AG04449 (cell line): ENCODE measurements at regions not wholly inside any gene's neighbourhood (a gene's known extent, or its start where the extent isn't known, plus 50 kb on each side); places are given as distances from the start of the nearest gene placed in this dataset.

Experiments used
- CTCF ChIA-PET: fragments of 350-600 bp; formaldehyde crosslinking; extraction: SDS; loops from one replicate; lab custom pipeline; 2021; ENCODE audit warnings: antibody characterized with exemption; lab: Yijun Ruan, JAX
- POLR2A ChIA-PET: fragments of 400-600, 350-600 bp; formaldehyde crosslinking; extraction: SDS; loops from one replicate; lab custom pipeline; 2020; ENCODE audit warnings: antibody characterized with exemption, inconsistent platforms; lab: Yijun Ruan, JAX
- DNase-seq: peaks from one replicate; pipeline ENCODE4 v3.0.0-alpha.2; 2010; ENCODE audit warnings: low read depth, low spot score
- H3K4me3 ChIP-seq: 2 replicates; pipeline ENCODE4 v1.5.1; 2011; ENCODE audit warnings: low read depth, mild to moderate bottlenecking, control low read depth, low read length
- CTCF ChIP-seq: IDR thresholded peaks from one replicate; pipeline ENCODE4 v1.5.1; 2011; ENCODE audit warnings: mild to moderate bottlenecking, moderate library complexity, low read length, control low read depth, inconsistent platforms; ENCODE audit not compliant: insufficient read depth; ENCODE audit errors: missing control alignments

GRCh38 chrX:45849261-45849862, 648.7 kb upstream of the DIPK2B start:
- TF ChIP-seq CTCF = peak; percentile 12
- ChIA-PET POLR2A (no interaction called here), CTCF (interaction anchor here (1.1 to 2.3 kb wide), 3 partner anchors 41 to 527 kb away, joined by 3 to 7 read pairs (median 6); no protein-coding TSS in a partner anchor)
- no peak for DNase-seq
- peak overlapping the region; percentile 77 for H3K4me3 ChIP-seq

GRCh38 chrX:45847961-45848360, 647.3 kb upstream of the DIPK2B start:
- H3K4me3 ChIP-seq = no peak overlapping the region
- ChIA-PET POLR2A (no interaction called here), CTCF (no interaction called here)
- TF ChIP-seq CTCF = no peak
- DNase-seq = no peak

GRCh38 chrX:45846328-45846727, 645.7 kb upstream of the DIPK2B start:
- no peak for TF ChIP-seq CTCF
- ChIA-PET POLR2A (no interaction called here), CTCF (no interaction called here)
- DNase-seq = no peak
- no peak overlapping the region for H3K4me3 ChIP-seq

GRCh38 chrX:45845142-45845541, 644.5 kb upstream of the DIPK2B start:
- POLR2A ChIA-PET = no interaction called here
- no peak for TF ChIP-seq CTCF
- no peak overlapping the region for H3K4me3 ChIP-seq
- CTCF ChIA-PET = interaction anchor here (0.8 to 0.9 kb wide), 2 partner anchors 13 to 530 kb away, joined by 3 read pairs; no protein-coding TSS in a partner anchor
- DNase-seq = no peak

- TF ChIP-seq CTCF = no peak
- CTCF ChIA-PET = interaction anchor here (1.4 kb wide), 1 partner anchor 42 kb away, joined by 3 read pairs; no protein-coding TSS in a partner anchor
- POLR2A ChIA-PET = no interaction called here
- H3K4me3 ChIP-seq = no peak overlapping the region
- DNase-seq = no peak
These were observed 642.8 kb upstream of the DIPK2B start for GRCh38 chrX:45843518-45843917.

- no peak for DNase-seq
These were observed 642.2 kb upstream of the DIPK2B start for GRCh38 chrX:45842926-45843315.

More at GRCh38 chrX:45842926-45843315, 642.2 kb upstream of the DIPK2B start:
- no peak for TF ChIP-seq CTCF
- POLR2A ChIA-PET = no interaction called here
- CTCF ChIA-PET = interaction anchor here (1.1 to 1.5 kb wide), 3 partner anchors 19 to 328 kb away, joined by 3 to 5 read pairs (median 3); no protein-coding TSS in a partner anchor
- no peak overlapping the region for H3K4me3 ChIP-seq
